Ishikawa (cell line): ENCODE measurements at regions not wholly inside any gene's neighbourhood (a gene's known extent, or its start where the extent isn't known, plus 50 kb on each side); places are given as distances from the start of the nearest gene placed in this dataset.

Source experiments
- CEBPB ChIP-seq: IDR thresholded peaks from 2 replicates; pipeline ENCODE4 v1.6.1; 2012
- CREB1 ChIP-seq: IDR thresholded peaks from 2 replicates; pipeline ENCODE4 v1.6.1; 2012; ENCODE audit warnings: low read depth
- EGR1 ChIP-seq: IDR thresholded peaks from 2 replicates; pipeline ENCODE4 v1.6.1; 2012
- EP300 ChIP-seq: IDR thresholded peaks from 2 replicates; pipeline ENCODE4 v1.6.1; 2012; ENCODE audit warnings: borderline replicate concordance
- FOXM1 ChIP-seq: IDR thresholded peaks from 2 replicates; pipeline ENCODE4 v1.6.1; 2012; ENCODE audit warnings: low read depth, borderline replicate concordance
- NFIC ChIP-seq: IDR thresholded peaks from 2 replicates; pipeline ENCODE4 v1.6.1; 2012
- RAD21 ChIP-seq: IDR thresholded peaks from 2 replicates; pipeline ENCODE4 v1.6.1; 2012; ENCODE audit warnings: low read depth
- REST ChIP-seq: IDR thresholded peaks from 2 replicates; pipeline ENCODE4 v1.6.1; 2012; ENCODE audit warnings: low read depth, mild to moderate bottlenecking
- TAF1 ChIP-seq: IDR thresholded peaks from 2 replicates; pipeline ENCODE4 v1.6.1; 2012; ENCODE audit warnings: low read depth, mild to moderate bottlenecking
- TCF12 ChIP-seq: IDR thresholded peaks from 2 replicates; pipeline ENCODE4 v1.6.1; 2012; ENCODE audit warnings: low read depth
- TEAD4 ChIP-seq: IDR thresholded peaks from 2 replicates; pipeline ENCODE4 v1.6.1; 2012
- USF1 ChIP-seq: IDR thresholded peaks from 2 replicates; pipeline ENCODE4 v1.6.1; 2012
- YY1 ChIP-seq: IDR thresholded peaks from 2 replicates; pipeline ENCODE4 v1.6.1; 2012; ENCODE audit warnings: low read depth
- ZBTB7A ChIP-seq: IDR thresholded peaks from 2 replicates; pipeline ENCODE4 v1.6.1; 2012; ENCODE audit warnings: low read depth
- TF ChIP-seq, protein P1 (sequence below): IDR thresholded peaks from 2 replicates; pipeline ENCODE4 v1.6.1; 2012

DNA sequence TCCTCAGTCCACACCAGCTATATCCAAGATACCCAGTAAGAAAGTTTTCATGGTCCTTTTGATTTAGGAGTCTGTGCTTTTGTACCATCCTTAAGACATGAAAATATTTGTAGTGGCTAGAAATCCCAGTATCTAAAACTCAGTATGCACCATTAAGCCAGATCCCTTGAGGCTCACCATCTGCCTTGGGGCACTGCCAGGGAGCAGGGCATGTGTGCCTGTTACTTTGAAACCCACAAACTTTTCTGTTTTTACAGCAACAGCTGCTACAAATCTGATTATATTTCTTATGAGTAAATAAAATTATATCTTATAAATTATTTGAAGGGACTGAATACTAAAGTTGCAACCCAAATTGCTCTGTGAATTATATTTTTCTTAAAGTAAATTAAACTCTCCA, 290.5 kb upstream of the MANEA start:
- TF ChIP-seq TCF12 (no peak), ZBTB7A (no peak), CEBPB (no peak), RAD21 (no peak), EP300 (no peak)
- TF ChIP-seq, protein P1, sequence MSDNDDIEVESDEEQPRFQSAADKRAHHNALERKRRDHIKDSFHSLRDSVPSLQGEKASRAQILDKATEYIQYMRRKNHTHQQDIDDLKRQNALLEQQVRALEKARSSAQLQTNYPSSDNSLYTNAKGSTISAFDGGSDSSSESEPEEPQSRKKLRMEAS, result no peak

GRCh38 chr6:95288251-95288650, 289.1 kb upstream of the MANEA start:
- TF ChIP-seq REST, result no peak
- TF ChIP-seq USF1, result no peak
- TF ChIP-seq FOXM1, result no peak
- no peak for TF ChIP-seq ZBTB7A
- no peak for TF ChIP-seq CREB1
- TF ChIP-seq TEAD4, result no peak
- no peak for TF ChIP-seq EGR1

GRCh38 chr6:95292011-95292410, 285.3 kb upstream of the MANEA start:
- no peak for TF ChIP-seq EGR1
- TF ChIP-seq NFIC, result no peak

DNA sequence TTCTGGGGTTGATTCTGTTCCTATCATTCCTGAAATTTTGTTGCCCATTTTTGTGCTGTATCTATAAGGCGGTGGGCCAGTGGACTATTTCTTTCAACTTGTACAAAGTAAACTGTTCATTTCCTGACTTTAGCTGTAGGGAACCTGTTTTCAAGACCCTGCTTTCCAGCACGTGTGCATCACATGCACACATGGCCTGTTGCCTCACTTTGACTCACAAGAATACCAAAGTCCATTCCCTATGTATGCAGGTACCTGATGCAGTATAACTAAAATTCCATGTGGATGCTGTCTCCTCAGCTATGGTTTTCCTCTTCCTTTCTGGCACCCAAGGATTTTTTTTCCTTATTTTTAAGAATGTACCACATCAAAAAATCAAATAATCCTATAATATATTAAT, 284.1 kb upstream of the MANEA start:
- TF ChIP-seq EGR1 (no peak), EP300 (no peak), NFIC (no peak), RAD21 (no peak)

- TF ChIP-seq, protein P1, result no peak
- no peak for TF ChIP-seq REST
- no peak for TF ChIP-seq FOXM1
- TF ChIP-seq CREB1, result no peak
- no peak for TF ChIP-seq USF1
- no peak for TF ChIP-seq TAF1
- no peak for TF ChIP-seq YY1
- TF ChIP-seq ZBTB7A, result no peak
- TF ChIP-seq CEBPB, result no peak
- TF ChIP-seq TEAD4, result no peak
- no peak for TF ChIP-seq TCF12
- TF ChIP-seq EP300, result no peak
- no peak for TF ChIP-seq NFIC
- TF ChIP-seq EGR1, result no peak
- no peak for TF ChIP-seq RAD21
These were observed 283.3 kb upstream of the MANEA start for GRCh38 chr6:95294043-95294442.

- no peak for TF ChIP-seq TCF12
These were observed 267.8 kb upstream of the MANEA start for GRCh38 chr6:95309545-95309944.

- TF ChIP-seq TEAD4 (no peak), REST (peak; percentile 52; the same call in 1 of the 2 replicates)
These were observed 259.2 kb upstream of the MANEA start for GRCh38 chr6:95318137-95318536.
